A673 (cell line): ENCODE measurements at regions not wholly inside any gene's neighbourhood (a gene's known extent, or its start where the extent isn't known, plus 50 kb on each side); places are given as distances from the start of the nearest gene placed in this dataset.

ENCODE experiments used
- BruUV-seq: library from RNA; stranded (reverse); fragments of 400-500 nt; replicated peaks from 2 replicates; lab custom pipeline; 2021; lab: Mats Ljungman, UMichigan
- CTCF ChIA-PET: fragments of 300-600 bp; sonication (Branson Sonifier 250); formaldehyde crosslinking; loops from one replicate; lab custom pipeline; 2022; ENCODE audit warnings: antibody characterized with exemption; lab: Charles Lee
- POLR2A ChIA-PET: fragments of 300-600 bp; sonication (Branson Sonifier 250); formaldehyde crosslinking; loops from one replicate; lab custom pipeline; 2022; ENCODE audit warnings: antibody characterized with exemption; ENCODE audit not compliant: low non-redundant PET; lab: Charles Lee
- DNase-seq: peaks from one replicate; pipeline ENCODE4 v3.0.0-alpha.2; 2015; ENCODE audit warnings: low spot score
- H3K27ac ChIP-seq: fragments of 200-600 bp; sonication (generic); 2 replicates; pipeline ENCODE4 v1.5.1; 2016; ENCODE audit warnings: mixed run types, low read depth, mild to moderate bottlenecking, mixed read lengths, antibody characterized with exemption, low read length; ENCODE audit not compliant: poor library complexity, severe bottlenecking
- H3K27me3 ChIP-seq: fragments of 200-600 bp; sonication (generic); replicated peaks from 2 replicates; pipeline ENCODE4 v1.6.1; 2017; ENCODE audit warnings: mixed run types, low read depth, mild to moderate bottlenecking, mixed read lengths, antibody characterized with exemption, low read length; ENCODE audit not compliant: insufficient read depth, poor library complexity
- H3K36me3 ChIP-seq: fragments of 200-600 bp; sonication (generic); 2 replicates; pipeline ENCODE4 v1.6.1; 2016; ENCODE audit warnings: mixed run types, mild to moderate bottlenecking, mixed read lengths, antibody characterized with exemption, low read length; ENCODE audit not compliant: insufficient read depth, poor library complexity, severe bottlenecking
- H3K4me1 ChIP-seq: fragments of 200-600 bp; sonication (generic); 2 replicates; pipeline ENCODE4 v1.6.1; 2017; ENCODE audit warnings: mixed run types, mild to moderate bottlenecking, mixed read lengths, antibody characterized with exemption, low read length; ENCODE audit not compliant: insufficient read depth, poor library complexity, severe bottlenecking
- H3K4me3 ChIP-seq: fragments of 200-600 bp; sonication (generic); 2 replicates; pipeline ENCODE4 v1.5.1; 2016; ENCODE audit warnings: low read depth, mixed run types, mild to moderate bottlenecking, mixed read lengths, low read length; ENCODE audit not compliant: poor library complexity, severe bottlenecking
- H3K9me3 ChIP-seq: fragments of 200-600 bp; sonication (generic); 2 replicates; pipeline ENCODE4 v1.6.1; 2016; ENCODE audit warnings: mixed run types, low read depth, mild to moderate bottlenecking, mixed read lengths, antibody characterized with exemption, low read length; ENCODE audit not compliant: poor library complexity, severe bottlenecking
- CTCF ChIP-seq: fragments of 300-800, 200-600 bp; sonication (generic); conservative IDR thresholded peaks from 2 replicates; pipeline ENCODE4 v1.5.1; 2017; ENCODE audit warnings: low read depth, mild to moderate bottlenecking, antibody characterized with exemption, low read length, moderate library complexity, mixed read lengths
- EZH2 ChIP-seq: fragments of 200-600 bp; sonication (generic); IDR thresholded peaks from 2 replicates; pipeline ENCODE4 v1.6.1; 2017; ENCODE audit warnings: borderline replicate concordance, low read depth, mild to moderate bottlenecking, mixed read lengths, antibody characterized with exemption, low read length; ENCODE audit not compliant: poor library complexity, severe bottlenecking
- intact Hi-C: fragments of 100-400 bp; cut with micrococcal nuclease; formaldehyde crosslinking; loops from one replicate; pipeline ENCODE4 v1.10.0; 2022; ENCODE audit not compliant: unreplicated experiment

DNA sequence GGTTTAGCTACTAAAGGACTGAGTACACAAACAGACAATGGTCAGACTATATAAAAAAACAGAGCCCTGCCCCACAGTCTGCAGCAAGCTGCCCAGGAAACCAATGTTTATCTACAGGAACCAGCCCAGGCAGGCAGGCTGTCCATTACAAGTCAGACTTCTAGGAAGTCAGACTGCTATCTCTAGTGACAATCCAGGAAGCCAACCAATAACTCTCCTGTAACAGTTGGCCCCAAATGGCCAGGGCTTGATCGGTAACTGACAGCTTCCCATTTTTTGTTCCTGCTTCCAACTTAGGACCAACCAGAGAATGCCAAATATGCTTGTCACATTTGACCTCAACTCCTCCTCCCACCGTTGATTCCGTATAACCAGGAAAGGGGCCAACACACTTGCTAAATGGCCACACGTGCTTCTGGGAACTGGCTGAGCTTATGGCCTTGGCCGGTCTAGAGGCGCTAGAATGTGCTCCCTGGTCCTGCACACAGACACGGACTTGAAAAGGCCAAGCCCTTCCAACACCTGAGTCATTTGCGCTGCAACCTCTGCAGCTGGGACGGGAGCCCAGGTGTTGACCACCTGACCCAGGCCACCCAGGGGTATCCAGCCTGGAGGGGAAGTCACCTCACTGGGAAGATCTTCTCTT lies 79.6 kb upstream of the CDK20 start:
- no peaks in the 10 kb centered on the region for H3K9me3 ChIP-seq
- no peak for DNase-seq
- H3K36me3 ChIP-seq, result no peaks in the 10 kb centered on the region
- no peak overlapping the region for H3K27ac ChIP-seq
- H3K4me1 ChIP-seq, result no peaks in the 10 kb centered on the region
- ChIA-PET CTCF (no interaction called here), POLR2A (no interaction called here)
- no peaks in the 10 kb centered on the region for H3K27me3 ChIP-seq
- H3K4me3 ChIP-seq, result no peak overlapping the region
- intact Hi-C loops, result no loop called here
- BruUV-seq, result no TSS peak
- TF ChIP-seq CTCF, result no peak
- no peak for TF ChIP-seq EZH2

- ChIA-PET POLR2A (no interaction called here), CTCF (no interaction called here)
- Histone ChIP-seq H3K4me3 (no peak overlapping the region), H3K4me1 (no peaks in the 10 kb centered on the region), H3K27ac (no peak overlapping the region), H3K9me3 (no peaks in the 10 kb centered on the region), H3K27me3 (no peaks in the 10 kb centered on the region), H3K36me3 (no peaks in the 10 kb centered on the region)
- no peak for DNase-seq
- BruUV-seq, result no TSS peak
- TF ChIP-seq EZH2 (no peak), CTCF (no peak)
- intact Hi-C loops, result no loop called here
These were observed 78.1 kb upstream of the CDK20 start for GRCh38 chr9:88052321-88052965.

GRCh38 chr9:88051138-88051537 lies 76.8 kb upstream of the CDK20 start:
- Histone ChIP-seq H3K9me3 (no peaks in the 10 kb centered on the region), H3K4me1 (no peaks in the 10 kb centered on the region), H3K4me3 (no peak overlapping the region), H3K36me3 (no peaks in the 10 kb centered on the region), H3K27ac (no peak overlapping the region), H3K27me3 (no peaks in the 10 kb centered on the region)
- no TSS peak for BruUV-seq
- intact Hi-C loops, result no loop called here
- DNase-seq, result no peak
- POLR2A ChIA-PET, result no interaction called here
- CTCF ChIA-PET, result interaction anchor here (1.1 kb wide), 1 partner anchor 10 kb away, joined by 3 read pairs; no protein-coding TSS in a partner anchor
- TF ChIP-seq EZH2, result no peak
- no peak for TF ChIP-seq CTCF
